Keratinocyte (primary cell): ENCODE measurements at regions not wholly inside any gene's neighbourhood (a gene's known extent, or its start where the extent isn't known, plus 50 kb on each side); places are given as distances from the start of the nearest gene placed in this dataset.

Experiments used
- DNase-seq: peaks from one replicate; pipeline ENCODE4 v3.0.0-alpha.2; 2011; ENCODE audit warnings: low read depth, missing footprints, low spot score
- FAIRE-seq: peaks from 2 replicates; lab custom pipeline; 2011; peaks lifted over from hg19 to GRCh38; lab: Jason Lieb, UNC
- H2AFZ ChIP-seq: 2 replicates; pipeline ENCODE4 v1.6.0; 2012; ENCODE audit warnings: low read length, control low read depth, inconsistent platforms; ENCODE audit not compliant: control insufficient read depth
- H3K27ac ChIP-seq: 2 replicates; pipeline ENCODE4 v1.5.1; 2011; ENCODE audit warnings: low read length; ENCODE audit not compliant: control insufficient read depth, insufficient read depth
- H3K27me3 ChIP-seq: 3 replicates; pipeline ENCODE4 v1.6.0; 2011; ENCODE audit warnings: low read length; ENCODE audit not compliant: control insufficient read depth, insufficient read depth; ENCODE audit errors: extremely low read depth
- H3K36me3 ChIP-seq, 2 experiments: 2 replicates in 1 of 2; 3 replicates in 1 of 2; pipeline ENCODE4 v1.5.1; 2011; ENCODE audit warnings: low read length in 2 of 2, mild to moderate bottlenecking in 1 of 2; ENCODE audit not compliant: control insufficient read depth in 2 of 2, insufficient read depth in 2 of 2; ENCODE audit errors: extremely low read depth in 1 of 2
- H3K4me1 ChIP-seq: 3 replicates; pipeline ENCODE4 v1.5.1; 2011; ENCODE audit warnings: low read length; ENCODE audit not compliant: control insufficient read depth, insufficient read depth; ENCODE audit errors: extremely low read depth
- H3K4me2 ChIP-seq: 3 replicates; pipeline ENCODE4 v1.6.0; 2011; ENCODE audit warnings: low read depth, low read length; ENCODE audit not compliant: control insufficient read depth, insufficient read depth; ENCODE audit errors: extremely low read depth
- H3K4me3 ChIP-seq, 3 experiments: fragments of 200-600 bp in 1 of 3; sonication (generic) in 1 of 3; 2 replicates in 2 of 3; 3 replicates in 1 of 3; pipeline ENCODE4 v1.5.1; 2011 to 2016; ENCODE audit warnings: low read length in 3 of 3, mild to moderate bottlenecking in 3 of 3, control low read depth in 2 of 3, inconsistent platforms in 1 of 3, low read depth in 1 of 3, mixed read lengths in 1 of 3, mixed run types in 1 of 3, moderate library complexity in 1 of 3; ENCODE audit not compliant: control insufficient read depth in 2 of 3, insufficient read depth in 2 of 3; ENCODE audit errors: extremely low read depth in 1 of 3
- H3K79me2 ChIP-seq: 2 replicates; pipeline ENCODE4 v1.6.0; 2012; ENCODE audit warnings: low read length; ENCODE audit not compliant: control insufficient read depth, insufficient read depth
- H3K9ac ChIP-seq: 3 replicates; pipeline ENCODE4 v1.6.0; 2011; ENCODE audit warnings: low read length; ENCODE audit not compliant: control insufficient read depth, insufficient read depth; ENCODE audit errors: extremely low read depth
- H3K9me1 ChIP-seq: 3 replicates; pipeline ENCODE4 v1.6.0; 2011; ENCODE audit warnings: low read length; ENCODE audit not compliant: control insufficient read depth, insufficient read depth; ENCODE audit errors: extremely low read depth
- H3K9me3 ChIP-seq: 2 replicates; pipeline ENCODE4 v1.5.1; 2012; ENCODE audit warnings: low read depth, low read length; ENCODE audit not compliant: control insufficient read depth
- H4K20me1 ChIP-seq: 3 replicates; pipeline ENCODE4 v1.6.0; 2011; ENCODE audit warnings: low read length; ENCODE audit not compliant: control insufficient read depth, insufficient read depth; ENCODE audit errors: extremely low read depth
- EZH2 ChIP-seq: IDR thresholded peaks from one replicate; pipeline ENCODE4 v1.6.1; 2012; ENCODE audit warnings: inconsistent platforms, mild to moderate bottlenecking, low read length, moderate library complexity
- dilution Hi-C: fragments of 300-500 bp; cut with MboI; formaldehyde crosslinking; loops from one replicate; pipeline ENCODE4 v1.7.0; 2020; ENCODE audit warnings: low sequenced_read_pairs; ENCODE audit not compliant: extremely low pct_ligation_motif_present
- TF ChIP-seq, protein P1 (sequence below), 3 experiments: IDR thresholded peaks in 1 of 3; conservative IDR thresholded peaks in 1 of 3; optimal IDR thresholded peaks in 1 of 3; 2 replicates in 2 of 3; 3 replicates in 1 of 3; pipeline versions ENCODE3 to v1.5.1; 2011; ENCODE audit warnings: low read length in 3 of 3, mild to moderate bottlenecking in 3 of 3, moderate library complexity in 2 of 3, control low read depth in 1 of 3, inconsistent platforms in 1 of 3; ENCODE audit not compliant: insufficient read depth in 2 of 3; ENCODE audit errors: extremely low read depth in 1 of 3

DNA sequence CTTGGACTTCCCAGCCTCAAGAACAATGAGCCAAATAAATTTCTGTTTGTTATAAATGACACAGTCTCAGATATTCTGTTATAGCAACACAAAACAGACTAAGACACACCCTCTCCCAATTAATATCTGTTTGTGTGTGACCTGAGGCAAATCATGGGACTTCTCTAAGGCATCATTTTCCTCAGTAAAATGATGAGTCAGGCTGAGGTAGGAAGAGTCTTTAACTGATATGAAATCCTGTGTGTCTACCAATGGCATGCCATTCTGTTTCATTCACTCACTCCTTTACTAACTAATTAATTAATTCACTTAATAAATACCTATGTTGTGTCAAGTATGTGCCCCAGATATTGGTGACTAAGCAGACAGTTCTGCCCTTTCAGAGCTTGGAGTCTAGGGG, 258.4 kb upstream of the CRY1 start:
- no peak overlapping the region for H3K9ac ChIP-seq
- no peaks in the 10 kb centered on the region for H3K27me3 ChIP-seq
- peak overlapping the region; percentile 12 for H3K4me2 ChIP-seq
- H2AFZ ChIP-seq = no peak overlapping the region
- dilution Hi-C loops = no loop called here
- H3K9me1 ChIP-seq = no peaks in the 10 kb centered on the region
- no peak overlapping the region for H3K4me3 ChIP-seq
- H3K36me3 ChIP-seq = no peaks in the 10 kb centered on the region
- peaks cover 3% of the 10 kb centered on the region for H4K20me1 ChIP-seq
- no peak for TF ChIP-seq EZH2
- TF ChIP-seq, protein P1, sequence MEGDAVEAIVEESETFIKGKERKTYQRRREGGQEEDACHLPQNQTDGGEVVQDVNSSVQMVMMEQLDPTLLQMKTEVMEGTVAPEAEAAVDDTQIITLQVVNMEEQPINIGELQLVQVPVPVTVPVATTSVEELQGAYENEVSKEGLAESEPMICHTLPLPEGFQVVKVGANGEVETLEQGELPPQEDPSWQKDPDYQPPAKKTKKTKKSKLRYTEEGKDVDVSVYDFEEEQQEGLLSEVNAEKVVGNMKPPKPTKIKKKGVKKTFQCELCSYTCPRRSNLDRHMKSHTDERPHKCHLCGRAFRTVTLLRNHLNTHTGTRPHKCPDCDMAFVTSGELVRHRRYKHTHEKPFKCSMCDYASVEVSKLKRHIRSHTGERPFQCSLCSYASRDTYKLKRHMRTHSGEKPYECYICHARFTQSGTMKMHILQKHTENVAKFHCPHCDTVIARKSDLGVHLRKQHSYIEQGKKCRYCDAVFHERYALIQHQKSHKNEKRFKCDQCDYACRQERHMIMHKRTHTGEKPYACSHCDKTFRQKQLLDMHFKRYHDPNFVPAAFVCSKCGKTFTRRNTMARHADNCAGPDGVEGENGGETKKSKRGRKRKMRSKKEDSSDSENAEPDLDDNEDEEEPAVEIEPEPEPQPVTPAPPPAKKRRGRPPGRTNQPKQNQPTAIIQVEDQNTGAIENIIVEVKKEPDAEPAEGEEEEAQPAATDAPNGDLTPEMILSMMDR (optimal IDR thresholded peaks at IDR 0.05 in 1 of 3, IDR thresholded peaks at IDR 0.05 in 1 of 3, conservative IDR thresholded peaks at IDR 0.05 in 1 of 3; ENCODE audit: extremely low read depth in 1 of 3, insufficient read depth in 2 of 3, low read length in 3 of 3) = no peak
- H3K9me3 ChIP-seq = no peaks in the 10 kb centered on the region
- H3K79me2 ChIP-seq = peaks cover 4% of the 10 kb centered on the region
- peaks cover 49% of the 10 kb centered on the region for H3K4me1 ChIP-seq
- FAIRE-seq (peak; percentile 32), DNase-seq (no peak)
- H3K27ac ChIP-seq = peak overlapping the region; percentile 24

DNA sequence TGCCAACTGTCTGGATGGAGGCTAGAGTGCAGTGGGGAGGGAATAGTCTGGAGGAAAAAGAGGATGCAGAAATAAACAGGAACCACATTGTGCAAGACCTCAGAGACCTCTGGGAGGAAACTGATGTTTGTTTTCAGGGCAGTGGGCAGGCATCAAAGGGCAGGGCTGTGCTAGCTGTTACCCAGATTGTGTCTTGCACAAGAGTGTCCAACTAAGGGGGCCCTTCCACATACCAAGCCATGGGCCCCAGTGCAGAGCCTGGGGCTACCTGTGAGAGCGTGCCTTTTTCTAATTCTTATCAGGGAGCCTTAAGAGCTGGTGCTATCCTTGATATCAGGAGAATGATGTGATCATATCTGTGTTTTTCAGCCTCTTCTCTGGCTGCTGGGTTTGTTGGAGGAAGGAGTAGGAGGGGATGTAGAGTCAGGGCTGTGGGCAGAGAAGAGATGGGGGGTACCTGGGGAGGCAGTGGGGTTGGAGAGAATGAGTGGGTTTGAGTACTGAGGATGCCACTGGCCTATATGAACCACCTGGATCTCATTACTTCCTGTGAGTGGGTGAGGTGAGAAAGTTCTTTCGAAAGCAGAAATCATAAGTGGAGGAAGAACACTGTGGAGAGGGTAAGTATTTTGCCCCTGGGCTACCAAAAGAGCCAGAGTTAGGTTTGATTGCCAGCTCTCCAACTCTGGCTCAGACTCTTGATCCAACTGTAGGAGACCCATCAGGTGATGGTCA, 259.2 kb upstream of the CRY1 start:
- peaks cover 53% of the 10 kb centered on the region for H3K4me1 ChIP-seq
- dilution Hi-C loops = no loop called here
- H3K4me2 ChIP-seq = no peak overlapping the region
- H3K27me3 ChIP-seq = no peaks in the 10 kb centered on the region
- DNase-seq (no peak), FAIRE-seq (no peak)
- no peaks in the 10 kb centered on the region for H3K36me3 ChIP-seq
- H2AFZ ChIP-seq = no peak overlapping the region
- TF ChIP-seq, protein P1 (optimal IDR thresholded peaks at IDR 0.05 in 1 of 3, IDR thresholded peaks at IDR 0.05 in 1 of 3, conservative IDR thresholded peaks at IDR 0.05 in 1 of 3; ENCODE audit: extremely low read depth in 1 of 3, insufficient read depth in 2 of 3, low read length in 3 of 3) = no peak
- TF ChIP-seq EZH2 = no peak
- H3K79me2 ChIP-seq = peaks cover 4% of the 10 kb centered on the region
- peak overlapping the region; percentile 24 for H3K27ac ChIP-seq
- no peak overlapping the region for H3K9ac ChIP-seq
- H4K20me1 ChIP-seq = peaks cover 3% of the 10 kb centered on the region
- no peak overlapping the region for H3K4me3 ChIP-seq
- H3K9me1 ChIP-seq = no peaks in the 10 kb centered on the region
- H3K9me3 ChIP-seq = no peaks in the 10 kb centered on the region
